Fibroblast of lung (primary cell): ENCODE measurements at regions not wholly inside any gene's neighbourhood (a gene's known extent, or its start where the extent isn't known, plus 50 kb on each side); places are given as distances from the start of the nearest gene placed in this dataset.

Experiments used
- DNase-seq, 2 donors: peaks; one replicate each; pipeline versions ENCODE4 v3.0.0 to v3.0.0-alpha.2; 2010; ENCODE audit warnings: low read depth in 2 of 2
- H2AFZ ChIP-seq: 2 replicates; pipeline ENCODE4 v1.5.1; 2012; ENCODE audit warnings: low read length, control low read depth, inconsistent platforms
- H3K27ac ChIP-seq: 2 replicates; pipeline ENCODE4 v1.5.1; 2011; ENCODE audit warnings: low read length, control low read depth; ENCODE audit not compliant: insufficient read depth
- H3K27me3 ChIP-seq: 2 replicates; pipeline ENCODE4 v1.5.1; 2011; ENCODE audit warnings: mild to moderate bottlenecking, low read length; ENCODE audit not compliant: control insufficient read depth, insufficient read depth
- H3K36me3 ChIP-seq: 2 replicates; pipeline ENCODE4 v1.5.1; 2011; ENCODE audit warnings: low read length; ENCODE audit not compliant: control insufficient read depth, insufficient read depth
- H3K4me1 ChIP-seq: 2 replicates; pipeline ENCODE4 v1.5.1; 2011; ENCODE audit warnings: low read length; ENCODE audit not compliant: control insufficient read depth, insufficient read depth; ENCODE audit errors: extremely low read depth
- H3K4me2 ChIP-seq: 2 replicates; pipeline ENCODE4 v1.5.1; 2011; ENCODE audit warnings: low read length, control low read depth; ENCODE audit not compliant: insufficient read depth; ENCODE audit errors: extremely low read depth
- H3K4me3 ChIP-seq, 4 experiments: fragments of 200-600 bp in 1 of 4; sonication (generic) in 1 of 4; replicated peaks in 1 of 4; 2 replicates each; pipeline ENCODE4 v1.5.1; 2011 to 2016; ENCODE audit warnings: low read length in 4 of 4, low read depth in 3 of 4, mild to moderate bottlenecking in 3 of 4, control low read depth in 2 of 4, inconsistent platforms in 1 of 4, mixed read lengths in 1 of 4; ENCODE audit not compliant: insufficient read depth in 1 of 4; ENCODE audit errors: control extremely low read depth in 1 of 4
- H3K79me2 ChIP-seq: 2 replicates; pipeline ENCODE4 v1.5.1; 2012; ENCODE audit warnings: mild to moderate bottlenecking, low read length, inconsistent platforms; ENCODE audit not compliant: control insufficient read depth, insufficient read depth
- H3K9ac ChIP-seq: 2 replicates; pipeline ENCODE4 v1.5.1; 2011; ENCODE audit warnings: mild to moderate bottlenecking, low read length, control low read depth; ENCODE audit not compliant: insufficient read depth
- H3K9me3 ChIP-seq: 2 replicates; pipeline ENCODE4 v1.5.1; 2012; ENCODE audit warnings: low read depth, low read length; ENCODE audit not compliant: control insufficient read depth, insufficient read depth
- H4K20me1 ChIP-seq: 2 replicates; pipeline ENCODE4 v1.5.1; 2011; ENCODE audit warnings: low read length; ENCODE audit not compliant: control insufficient read depth, insufficient read depth; ENCODE audit errors: extremely low read depth
- CTCF ChIP-seq, 2 donors: IDR thresholded peaks in 1 of 2; conservative IDR thresholded peaks in 1 of 2; 1 replicate in 1 of 2; 2 replicates in 1 of 2; pipeline ENCODE4 v1.5.1; 2011 to 2012; ENCODE audit warnings: low read length in 2 of 2, control low read depth in 1 of 2, inconsistent platforms in 1 of 2, low read depth in 1 of 2, mild to moderate bottlenecking in 1 of 2
- EZH2 ChIP-seq: IDR thresholded peaks from 2 replicates; pipeline ENCODE4 v1.5.1; 2012; ENCODE audit warnings: low read length, control low read depth, mild to moderate bottlenecking; ENCODE audit errors: missing control alignments

- no peaks in the 10 kb centered on the region for H3K9me3 ChIP-seq
- no peaks in the 10 kb centered on the region for H3K27me3 ChIP-seq
- H3K27ac ChIP-seq, result no peak overlapping the region
- TF ChIP-seq CTCF (conservative IDR thresholded peaks at IDR 0.05 in 1 of 2, IDR thresholded peaks at IDR 0.05 in 1 of 2; ENCODE audit: low read depth in 1 of 2, low read length in 2 of 2), result no peak
- H3K36me3 ChIP-seq, result no peaks in the 10 kb centered on the region
- no peaks in the 10 kb centered on the region for H3K4me1 ChIP-seq
- H2AFZ ChIP-seq, result no peak overlapping the region
- no peaks in the 10 kb centered on the region for H4K20me1 ChIP-seq
- no peak overlapping the region for H3K4me3 ChIP-seq
- peak in 1 of 2 donors; percentile 73 for DNase-seq
- H3K79me2 ChIP-seq, result no peaks in the 10 kb centered on the region
- no peak overlapping the region for H3K4me2 ChIP-seq
- no peak overlapping the region for H3K9ac ChIP-seq
Measured at GRCh38 chrX:113644426-113644825, 803.8 kb upstream of the AMOT start.

- H4K20me1 ChIP-seq, result no peaks in the 10 kb centered on the region
- no peaks in the 10 kb centered on the region for H3K9me3 ChIP-seq
- no peak overlapping the region for H3K27ac ChIP-seq
- no peaks in the 10 kb centered on the region for H3K27me3 ChIP-seq
- DNase-seq, result no peak
- no peak overlapping the region for H3K4me2 ChIP-seq
- H3K79me2 ChIP-seq, result no peaks in the 10 kb centered on the region
- H2AFZ ChIP-seq, result no peak overlapping the region
- no peak for TF ChIP-seq EZH2
- H3K4me1 ChIP-seq, result no peaks in the 10 kb centered on the region
- H3K9ac ChIP-seq, result no peak overlapping the region
- no peaks in the 10 kb centered on the region for H3K36me3 ChIP-seq
- no peak overlapping the region for H3K4me3 ChIP-seq
Measured at GRCh38 chrX:113634565-113634964, 793.9 kb upstream of the AMOT start.

GRCh38 chrX:113629326-113629725, 788.7 kb upstream of the AMOT start:
- TF ChIP-seq EZH2, result no peak
- TF ChIP-seq CTCF (conservative IDR thresholded peaks at IDR 0.05 in 1 of 2, IDR thresholded peaks at IDR 0.05 in 1 of 2; ENCODE audit: low read depth in 1 of 2, low read length in 2 of 2), result no peak
- DNase-seq, result no peak
- no peaks in the 10 kb centered on the region for H4K20me1 ChIP-seq
- no peak overlapping the region for H3K9ac ChIP-seq
- no peaks in the 10 kb centered on the region for H3K27me3 ChIP-seq
- no peak overlapping the region for H2AFZ ChIP-seq
- H3K27ac ChIP-seq, result no peak overlapping the region
- no peaks in the 10 kb centered on the region for H3K9me3 ChIP-seq
- no peaks in the 10 kb centered on the region for H3K4me1 ChIP-seq
- no peaks in the 10 kb centered on the region for H3K79me2 ChIP-seq
- H3K36me3 ChIP-seq, result no peaks in the 10 kb centered on the region
- H3K4me2 ChIP-seq, result no peak overlapping the region
- no peak overlapping the region for H3K4me3 ChIP-seq
